ENCODE measurements at regions not wholly inside any gene's neighbourhood (a gene's known extent, or its start where the extent isn't known, plus 50 kb on each side); places are given as distances from the start of the nearest gene placed in this dataset.

GRCh38 chr14:84657911-84658310, 872.0 kb upstream of the FLRT2 start:
- Histone ChIP-seq H3K27ac (no peak overlapping the region), H3K4me2 (ENCODE audit: low read length) (no peak overlapping the region), H3K27me3 (ENCODE audit: control insufficient read depth, insufficient read depth, low read length) (no peaks in the 10 kb centered on the region), H3K79me2 (no peaks in the 10 kb centered on the region), H3K4me1 (no peaks in the 10 kb centered on the region), H3K4me3 (ENCODE audit: low read depth, low read length) (no peak overlapping the region), H2AFZ (no peak overlapping the region), H3K9ac (no peak overlapping the region), H3K9me3 (ENCODE audit: control insufficient read depth, low read length) (peaks cover 2% of the 10 kb centered on the region), H3K36me3 (ENCODE audit: control insufficient read depth, insufficient read depth, low read length) (no peaks in the 10 kb centered on the region)
- TF ChIP-seq CTCF (IDR thresholded peaks at IDR 0.05): no peak

GRCh38 chr14:84670796-84671195, 859.1 kb upstream of the FLRT2 start:
- H3K9me3 ChIP-seq (ENCODE audit: control insufficient read depth, low read length): no peaks in the 10 kb centered on the region
- no peak overlapping the region for H3K27ac ChIP-seq
- no peak overlapping the region for H3K9ac ChIP-seq
- H3K4me2 ChIP-seq (ENCODE audit: low read length): no peak overlapping the region
- no peaks in the 10 kb centered on the region for H3K79me2 ChIP-seq
- no peak overlapping the region for H3K4me3 ChIP-seq (ENCODE audit: low read depth, low read length)
- H3K4me1 ChIP-seq: no peaks in the 10 kb centered on the region
- no peak overlapping the region for H2AFZ ChIP-seq
- no peaks in the 10 kb centered on the region for H3K27me3 ChIP-seq (ENCODE audit: control insufficient read depth, insufficient read depth, low read length)
- no peaks in the 10 kb centered on the region for H3K36me3 ChIP-seq (ENCODE audit: control insufficient read depth, insufficient read depth, low read length)
- no peak for TF ChIP-seq CTCF (IDR thresholded peaks at IDR 0.05)

- Histone ChIP-seq H3K9ac (no peak overlapping the region), H3K36me3 (ENCODE audit: control insufficient read depth, insufficient read depth, low read length) (no peaks in the 10 kb centered on the region), H3K27ac (no peak overlapping the region), H3K4me1 (no peaks in the 10 kb centered on the region), H3K9me3 (ENCODE audit: control insufficient read depth, low read length) (no peaks in the 10 kb centered on the region), H3K27me3 (ENCODE audit: control insufficient read depth, insufficient read depth, low read length) (no peaks in the 10 kb centered on the region), H3K4me3 (ENCODE audit: low read depth, low read length) (no peak overlapping the region), H2AFZ (no peak overlapping the region), H3K79me2 (no peaks in the 10 kb centered on the region), H3K4me2 (ENCODE audit: low read length) (no peak overlapping the region)
- TF ChIP-seq CTCF (IDR thresholded peaks at IDR 0.05): no peak
Measured at GRCh38 chr14:84671776-84672175, 858.2 kb upstream of the FLRT2 start.

- H3K27ac ChIP-seq: no peak overlapping the region
- H3K27me3 ChIP-seq (ENCODE audit: control insufficient read depth, insufficient read depth, low read length): no peaks in the 10 kb centered on the region
- H2AFZ ChIP-seq: no peak overlapping the region
- H3K79me2 ChIP-seq: no peaks in the 10 kb centered on the region
- no peaks in the 10 kb centered on the region for H3K4me1 ChIP-seq
- H3K36me3 ChIP-seq (ENCODE audit: control insufficient read depth, insufficient read depth, low read length): no peaks in the 10 kb centered on the region
- no peaks in the 10 kb centered on the region for H3K9me3 ChIP-seq (ENCODE audit: control insufficient read depth, low read length)
- no peak overlapping the region for H3K9ac ChIP-seq
- no peak for TF ChIP-seq CTCF (IDR thresholded peaks at IDR 0.05)
- no peak overlapping the region for H3K4me3 ChIP-seq (ENCODE audit: low read depth, low read length)
- H3K4me2 ChIP-seq (ENCODE audit: low read length): no peak overlapping the region
Measured at GRCh38 chr14:84674636-84675035, 855.3 kb upstream of the FLRT2 start.

GRCh38 chr14:84686550-84686949, 843.4 kb upstream of the FLRT2 start:
- H3K27me3 ChIP-seq (ENCODE audit: control insufficient read depth, insufficient read depth, low read length): no peaks in the 10 kb centered on the region
- H3K4me2 ChIP-seq (ENCODE audit: low read length): no peak overlapping the region
- no peaks in the 10 kb centered on the region for H3K79me2 ChIP-seq
- no peaks in the 10 kb centered on the region for H3K9me3 ChIP-seq (ENCODE audit: control insufficient read depth, low read length)
- H3K36me3 ChIP-seq (ENCODE audit: control insufficient read depth, insufficient read depth, low read length): no peaks in the 10 kb centered on the region
- no peak overlapping the region for H3K27ac ChIP-seq
- no peak overlapping the region for H3K4me3 ChIP-seq (ENCODE audit: low read depth, low read length)
- no peak overlapping the region for H2AFZ ChIP-seq
- H3K4me1 ChIP-seq: no peaks in the 10 kb centered on the region
- H3K9ac ChIP-seq: no peak overlapping the region
- TF ChIP-seq CTCF (IDR thresholded peaks at IDR 0.05): no peak
